GM12878 (cell line): ENCODE measurements at regions not wholly inside any gene's neighbourhood (a gene's known extent, or its start where the extent isn't known, plus 50 kb on each side); places are given as distances from the start of the nearest gene placed in this dataset.

Experiments
- ATAC-seq: fragments of 200-7000 bp; cut with Tn5 transposase; 3 replicates; pipeline ENCODE4 v1.9.1; 2020; ENCODE audit warnings: mild to moderate bottlenecking, moderate library complexity
- BruUV-seq: library from RNA; stranded (reverse); fragments of 400-500 nt; replicated peaks from 2 replicates; lab custom pipeline; 2021; lab: Mats Ljungman, UMichigan
- CTCF ChIA-PET: fragments of 300-600 bp; sonication (Branson Sonifier 250); formaldehyde crosslinking; extraction: SDS; loops from one replicate; lab custom pipeline; 2021; ENCODE audit warnings: inconsistent platforms; lab: Yijun Ruan, JAX
- POLR2A ChIA-PET: fragments of 350-600 bp; formaldehyde crosslinking; extraction: SDS; loops from one replicate; lab custom pipeline; 2021; ENCODE audit warnings: inconsistent platforms; lab: Charles Lee
- RAD21 ChIA-PET: fragments of 300-600 bp; sonication (Branson Sonifier 250); formaldehyde crosslinking; loops from one replicate; lab custom pipeline; 2023; ENCODE audit warnings: antibody characterized with exemption; ENCODE audit not compliant: unreplicated experiment; lab: Charles Lee
- SMC1A ChIA-PET: fragments of 300-600 bp; sonication (Branson Sonifier 250); formaldehyde crosslinking; loops from one replicate; lab custom pipeline; 2023; ENCODE audit not compliant: unreplicated experiment, uncharacterized antibody; lab: Charles Lee
- DNase-seq: peaks from one replicate; pipeline ENCODE4 v3.0.0-alpha.2; 2011; ENCODE audit warnings: low read depth, low spot score
- FAIRE-seq: peaks from 3 replicates; lab custom pipeline; 2011; peaks lifted over from hg19 to GRCh38; lab: Jason Lieb, UNC
- H2AFZ ChIP-seq: 2 replicates; pipeline ENCODE4 v1.6.0; 2011; ENCODE audit warnings: low read depth, low read length, control low read depth; ENCODE audit not compliant: control insufficient read depth
- H3K27ac ChIP-seq: 2 replicates; pipeline ENCODE4 v1.5.1; 2011; ENCODE audit warnings: control low read depth; ENCODE audit not compliant: control insufficient read depth, insufficient read depth
- H3K27me3 ChIP-seq, 2 experiments: replicated peaks in 1 of 2; 2 replicates each; pipeline versions ENCODE4 v1.6.0 to v1.6.1; 2011; ENCODE audit warnings: low read length in 1 of 2; ENCODE audit not compliant: control insufficient read depth in 2 of 2, insufficient read depth in 2 of 2
- H3K36me3 ChIP-seq, 2 experiments: 2 replicates each; pipeline ENCODE4 v1.5.1; 2011; ENCODE audit warnings: low read length in 1 of 2; ENCODE audit not compliant: control insufficient read depth in 2 of 2, insufficient read depth in 2 of 2
- H3K4me1 ChIP-seq: 2 replicates; pipeline ENCODE4 v1.6.1; 2011; ENCODE audit warnings: mild to moderate bottlenecking, low read length, moderate library complexity, mixed read lengths; ENCODE audit not compliant: control insufficient read depth, insufficient read depth
- H3K4me2 ChIP-seq: 2 replicates; pipeline ENCODE4 v1.6.0; 2011; ENCODE audit warnings: control low read depth; ENCODE audit not compliant: control insufficient read depth, insufficient read depth
- H3K4me3 ChIP-seq: fragments of 200-600 bp; sonication (generic); 2 replicates; pipeline ENCODE4 v1.5.1; 2016
- H3K79me2 ChIP-seq: 2 replicates; pipeline ENCODE4 v1.6.0; 2011; ENCODE audit warnings: low read length; ENCODE audit not compliant: control insufficient read depth, insufficient read depth
- H3K9ac ChIP-seq: 2 replicates; pipeline ENCODE4 v1.8.0; 2011; ENCODE audit warnings: low read length, control low read depth, mixed read lengths; ENCODE audit not compliant: control insufficient read depth, insufficient read depth
- H3K9me3 ChIP-seq: replicated peaks from 3 replicates; pipeline ENCODE4 v1.5.1; 2011; ENCODE audit warnings: mild to moderate bottlenecking, low read length; ENCODE audit not compliant: control insufficient read depth, insufficient read depth
- H4K20me1 ChIP-seq: 2 replicates; pipeline ENCODE4 v1.6.0; 2011; ENCODE audit not compliant: control insufficient read depth, insufficient read depth
- ATF7 ChIP-seq: fragments of 450-650 bp; IDR thresholded peaks from 2 replicates; pipeline ENCODE4 v1.6.1; 2016; ENCODE audit warnings: low read depth, mild to moderate bottlenecking
- BRCA1 ChIP-seq: IDR thresholded peaks from 2 replicates; pipeline ENCODE4 v1.6.1; 2011; ENCODE audit warnings: low read depth, low read length, improper control_type of control experiment
- CBFB ChIP-seq: IDR thresholded peaks from 2 replicates; pipeline ENCODE4 v1.6.1; 2016; ENCODE audit warnings: antibody characterized with exemption, low read depth
- CHD4 ChIP-seq: fragments of 200-600 bp; sonication (generic); IDR thresholded peaks from 2 replicates; pipeline ENCODE4 v1.6.1; 2016; ENCODE audit warnings: mild to moderate bottlenecking
- CREM ChIP-seq: IDR thresholded peaks from 2 replicates; pipeline ENCODE4 v1.6.1; 2014; ENCODE audit warnings: antibody characterized with exemption, low read depth
- ETV6 ChIP-seq, 2 experiments: fragments of 450-650 bp in 1 of 2; IDR thresholded peaks in 1 of 2; conservative IDR thresholded peaks in 1 of 2; 2 replicates each; pipeline ENCODE4 v1.6.1; 2014; ENCODE audit warnings: antibody characterized with exemption in 1 of 2, borderline replicate concordance in 1 of 2, low read depth in 1 of 2, mild to moderate bottlenecking in 1 of 2, moderate library complexity in 1 of 2
- FOXM1 ChIP-seq: IDR thresholded peaks from 2 replicates; pipeline ENCODE4 v1.6.1; 2012; ENCODE audit warnings: low read depth, mild to moderate bottlenecking, inconsistent platforms, low read length, moderate library complexity
- NR2C1 ChIP-seq: fragments of 450-650 bp; IDR thresholded peaks from 2 replicates; pipeline ENCODE4 v1.6.1; 2017; ENCODE audit warnings: antibody characterized with exemption, mild to moderate bottlenecking, moderate library complexity
- POLR2A ChIP-seq: IDR thresholded peaks from 2 replicates; pipeline ENCODE4 v1.6.1; 2011; ENCODE audit warnings: low read depth, mild to moderate bottlenecking, low read length
- SMARCA5 ChIP-seq: fragments of 450-650 bp; IDR thresholded peaks from 2 replicates; pipeline ENCODE4 v1.6.1; 2017; ENCODE audit warnings: mild to moderate bottlenecking
- TCF7 ChIP-seq: IDR thresholded peaks from 2 replicates; pipeline ENCODE4 v1.6.1; 2014; ENCODE audit warnings: antibody characterized with exemption, borderline replicate concordance
- ZNF24 ChIP-seq: fragments of 450-650 bp; IDR thresholded peaks from 2 replicates; pipeline ENCODE4 v1.6.1; 2017; ENCODE audit warnings: antibody characterized with exemption, mild to moderate bottlenecking
- ZNF592 ChIP-seq: fragments of 450-650 bp; IDR thresholded peaks from 2 replicates; pipeline ENCODE4 v1.6.1; 2017; ENCODE audit warnings: mild to moderate bottlenecking, moderate library complexity
- WGBS: methylation state at CpG from one replicate; pipeline ENCODE4 v1.1.6; 2016; ENCODE audit warnings: low lambda C conversion rate; ENCODE audit not compliant: insufficient replicate concordance, insufficient coverage; ENCODE audit errors: missing lambda C conversion rate; 5-methylcytosine and 5-hydroxymethylcytosine counted together
- in situ Hi-C: fragments of 300-500 bp; cut with MboI; formaldehyde crosslinking; loops from 9 replicates; pipeline ENCODE4 v1.14.3; 2018; ENCODE audit warnings: mixed read lengths
- intact Hi-C: fragments of 100-400 bp; cut with micrococcal nuclease; formaldehyde crosslinking; loops from one replicate; pipeline ENCODE4 v1.14.2; 2022; ENCODE audit not compliant: unreplicated experiment
- TF ChIP-seq, protein P1 (sequence below): fragments of 150-350 bp; IDR thresholded peaks from 2 replicates; pipeline ENCODE4 v1.6.1; 2014; ENCODE audit warnings: mild to moderate bottlenecking, low read depth, low read length
- TF ChIP-seq, protein P2 (sequence below): IDR thresholded peaks from 2 replicates; pipeline ENCODE4 v1.6.1; 2012; ENCODE audit warnings: improper control_type of control experiment, low read depth, low read length; ENCODE audit not compliant: insufficient replicate concordance

DNA sequence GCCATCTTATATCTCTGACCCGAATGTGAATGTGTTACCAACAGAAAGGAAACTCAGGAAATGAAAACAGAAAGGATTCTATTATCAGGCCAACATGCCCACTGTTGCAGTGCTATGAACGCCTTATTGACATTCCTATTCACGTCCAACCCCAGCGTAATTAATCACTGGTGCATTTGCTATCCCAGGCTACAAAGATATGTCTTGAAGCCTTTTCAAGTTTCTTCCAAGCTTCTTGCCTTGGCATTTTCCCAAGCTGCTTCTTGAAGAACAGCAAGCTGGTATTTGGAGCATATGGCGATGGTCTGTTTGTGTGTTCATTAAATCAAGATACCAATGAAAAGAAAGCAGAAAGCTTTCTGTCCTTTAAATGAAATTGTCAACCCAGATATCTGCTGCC is 579.2 kb upstream of the ZNF462 start:
- no peak overlapping the region for H2AFZ ChIP-seq
- H3K9ac ChIP-seq, result no peak overlapping the region
- H3K79me2 ChIP-seq, result no peaks in the 10 kb centered on the region
- SMC1A ChIA-PET, result interaction anchor here (1.0 to 3.4 kb wide), 13 partner anchors 10 to 873 kb away, joined by 3 to 16 read pairs (median 4); partner anchors contain the start of gene ZNF462
- intact Hi-C loops (loop anchor here (10.0 kb wide), 1 partner anchor 891 kb away; no protein-coding TSS in a partner anchor), in situ Hi-C loops (no loop called here)
- no peak overlapping the region for H3K4me2 ChIP-seq
- no peaks in the 10 kb centered on the region for H3K9me3 ChIP-seq
- FAIRE-seq, result no peak
- RAD21 ChIA-PET, result interaction anchor here (0.6 to 2.1 kb wide), 5 partner anchors 27 to 888 kb away, joined by 3 to 8 read pairs (median 4); no protein-coding TSS in a partner anchor
- H3K4me1 ChIP-seq, result no peaks in the 10 kb centered on the region
- POLR2A ChIA-PET, result no interaction called here
- no TSS peak for BruUV-seq
- H3K27me3 ChIP-seq, result no peaks in the 10 kb centered on the region
- CTCF ChIA-PET, result interaction anchor here (0.7 to 2.8 kb wide), 13 partner anchors 9 to 760 kb away, joined by 3 to 14 read pairs (median 4); no protein-coding TSS in a partner anchor
- WGBS, result 23% methylated on average over 5 of the region's 5 CpGs
- H3K4me3 ChIP-seq, result no peak overlapping the region
- H3K36me3 ChIP-seq, result no peaks in the 10 kb centered on the region
- ATAC-seq, result no peak
- H4K20me1 ChIP-seq, result no peaks in the 10 kb centered on the region
- no peak for DNase-seq
- no peak overlapping the region for H3K27ac ChIP-seq
- TF ChIP-seq TCF7 (no peak), ZNF24 (no peak), ETV6 (conservative IDR thresholded peaks at IDR 0.05 in 1 of 2, IDR thresholded peaks at IDR 0.05 in 1 of 2; ENCODE audit: borderline replicate concordance in 1 of 2, low read depth in 1 of 2) (no peak), BRCA1 (no peak), SMARCA5 (no peak), ZNF592 (no peak), CHD4 (no peak), ATF7 (no peak), CREM (no peak), POLR2A (no peak), NR2C1 (no peak), CBFB (no peak), FOXM1 (no peak)
- TF ChIP-seq, protein P1, sequence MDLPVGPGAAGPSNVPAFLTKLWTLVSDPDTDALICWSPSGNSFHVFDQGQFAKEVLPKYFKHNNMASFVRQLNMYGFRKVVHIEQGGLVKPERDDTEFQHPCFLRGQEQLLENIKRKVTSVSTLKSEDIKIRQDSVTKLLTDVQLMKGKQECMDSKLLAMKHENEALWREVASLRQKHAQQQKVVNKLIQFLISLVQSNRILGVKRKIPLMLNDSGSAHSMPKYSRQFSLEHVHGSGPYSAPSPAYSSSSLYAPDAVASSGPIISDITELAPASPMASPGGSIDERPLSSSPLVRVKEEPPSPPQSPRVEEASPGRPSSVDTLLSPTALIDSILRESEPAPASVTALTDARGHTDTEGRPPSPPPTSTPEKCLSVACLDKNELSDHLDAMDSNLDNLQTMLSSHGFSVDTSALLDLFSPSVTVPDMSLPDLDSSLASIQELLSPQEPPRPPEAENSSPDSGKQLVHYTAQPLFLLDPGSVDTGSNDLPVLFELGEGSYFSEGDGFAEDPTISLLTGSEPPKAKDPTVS, result no peak
- TF ChIP-seq, protein P2, sequence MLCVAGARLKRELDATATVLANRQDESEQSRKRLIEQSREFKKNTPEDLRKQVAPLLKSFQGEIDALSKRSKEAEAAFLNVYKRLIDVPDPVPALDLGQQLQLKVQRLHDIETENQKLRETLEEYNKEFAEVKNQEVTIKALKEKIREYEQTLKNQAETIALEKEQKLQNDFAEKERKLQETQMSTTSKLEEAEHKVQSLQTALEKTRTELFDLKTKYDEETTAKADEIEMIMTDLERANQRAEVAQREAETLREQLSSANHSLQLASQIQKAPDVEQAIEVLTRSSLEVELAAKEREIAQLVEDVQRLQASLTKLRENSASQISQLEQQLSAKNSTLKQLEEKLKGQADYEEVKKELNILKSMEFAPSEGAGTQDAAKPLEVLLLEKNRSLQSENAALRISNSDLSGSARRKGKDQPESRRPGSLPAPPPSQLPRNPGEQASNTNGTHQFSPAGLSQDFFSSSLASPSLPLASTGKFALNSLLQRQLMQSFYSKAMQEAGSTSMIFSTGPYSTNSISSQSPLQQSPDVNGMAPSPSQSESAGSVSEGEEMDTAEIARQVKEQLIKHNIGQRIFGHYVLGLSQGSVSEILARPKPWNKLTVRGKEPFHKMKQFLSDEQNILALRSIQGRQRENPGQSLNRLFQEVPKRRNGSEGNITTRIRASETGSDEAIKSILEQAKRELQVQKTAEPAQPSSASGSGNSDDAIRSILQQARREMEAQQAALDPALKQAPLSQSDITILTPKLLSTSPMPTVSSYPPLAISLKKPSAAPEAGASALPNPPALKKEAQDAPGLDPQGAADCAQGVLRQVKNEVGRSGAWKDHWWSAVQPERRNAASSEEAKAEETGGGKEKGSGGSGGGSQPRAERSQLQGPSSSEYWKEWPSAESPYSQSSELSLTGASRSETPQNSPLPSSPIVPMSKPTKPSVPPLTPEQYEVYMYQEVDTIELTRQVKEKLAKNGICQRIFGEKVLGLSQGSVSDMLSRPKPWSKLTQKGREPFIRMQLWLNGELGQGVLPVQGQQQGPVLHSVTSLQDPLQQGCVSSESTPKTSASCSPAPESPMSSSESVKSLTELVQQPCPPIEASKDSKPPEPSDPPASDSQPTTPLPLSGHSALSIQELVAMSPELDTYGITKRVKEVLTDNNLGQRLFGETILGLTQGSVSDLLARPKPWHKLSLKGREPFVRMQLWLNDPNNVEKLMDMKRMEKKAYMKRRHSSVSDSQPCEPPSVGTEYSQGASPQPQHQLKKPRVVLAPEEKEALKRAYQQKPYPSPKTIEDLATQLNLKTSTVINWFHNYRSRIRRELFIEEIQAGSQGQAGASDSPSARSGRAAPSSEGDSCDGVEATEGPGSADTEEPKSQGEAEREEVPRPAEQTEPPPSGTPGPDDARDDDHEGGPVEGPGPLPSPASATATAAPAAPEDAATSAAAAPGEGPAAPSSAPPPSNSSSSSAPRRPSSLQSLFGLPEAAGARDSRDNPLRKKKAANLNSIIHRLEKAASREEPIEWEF, result no peak
